Vagina (tissue), 2 donors: ENCODE measurements at regions not wholly inside any gene's neighbourhood (a gene's known extent, or its start where the extent isn't known, plus 50 kb on each side); places are given as distances from the start of the nearest gene placed in this dataset.

Experiments
- CTCF ChIP-seq, 3 experiments: fragments of 450-650 bp in 2 of 3; fragments of 200-600 bp in 1 of 3; sonication (generic) in 1 of 3; IDR thresholded peaks; one replicate each; pipeline ENCODE4 v1.5.1; 2017 to 2019; ENCODE audit warnings: antibody characterized with exemption in 3 of 3, mild to moderate bottlenecking in 2 of 3, moderate library complexity in 2 of 3
- POLR2A ChIP-seq, 2 donors: fragments of 450-650 bp; IDR thresholded peaks; one replicate each; pipeline ENCODE4 v1.6.1; 2017; ENCODE audit warnings: antibody characterized with exemption in 2 of 2, mild to moderate bottlenecking in 2 of 2, moderate library complexity in 2 of 2

- no peak for TF ChIP-seq CTCF (IDR thresholded peaks at IDR 0.05)
- no peak for TF ChIP-seq POLR2A (IDR thresholded peaks at IDR 0.05)
These were observed 63.8 kb upstream of the CSF1 start for GRCh38 chr1:109846846-109847245.
